ENCODE measurements at regions not wholly inside any gene's neighbourhood (a gene's known extent, or its start where the extent isn't known, plus 50 kb on each side); places are given as distances from the start of the nearest gene placed in this dataset.
A peak's percentile ranks its signal among the peaks of the same experiment; 100 is the strongest.

DNA sequence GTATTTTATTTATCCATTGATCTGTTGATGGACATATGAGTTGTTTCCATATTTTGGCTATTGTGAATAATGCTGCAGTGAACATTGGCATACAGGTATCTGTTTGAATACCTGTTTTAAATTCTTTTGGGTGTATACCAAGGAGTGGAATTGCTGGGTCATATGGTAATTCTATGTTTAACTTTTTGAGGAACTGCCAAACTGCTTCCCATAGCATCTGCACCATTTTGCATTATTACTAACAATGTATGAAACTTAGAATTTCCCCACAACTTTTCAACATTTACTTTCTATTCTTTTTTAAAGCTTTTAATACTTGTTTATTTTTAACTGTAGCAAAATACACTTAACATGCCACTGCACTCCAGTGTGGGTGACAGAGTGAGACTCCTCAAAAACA, 57.0 kb upstream of the MSN start:
- TF ChIP-seq, protein P1, sequence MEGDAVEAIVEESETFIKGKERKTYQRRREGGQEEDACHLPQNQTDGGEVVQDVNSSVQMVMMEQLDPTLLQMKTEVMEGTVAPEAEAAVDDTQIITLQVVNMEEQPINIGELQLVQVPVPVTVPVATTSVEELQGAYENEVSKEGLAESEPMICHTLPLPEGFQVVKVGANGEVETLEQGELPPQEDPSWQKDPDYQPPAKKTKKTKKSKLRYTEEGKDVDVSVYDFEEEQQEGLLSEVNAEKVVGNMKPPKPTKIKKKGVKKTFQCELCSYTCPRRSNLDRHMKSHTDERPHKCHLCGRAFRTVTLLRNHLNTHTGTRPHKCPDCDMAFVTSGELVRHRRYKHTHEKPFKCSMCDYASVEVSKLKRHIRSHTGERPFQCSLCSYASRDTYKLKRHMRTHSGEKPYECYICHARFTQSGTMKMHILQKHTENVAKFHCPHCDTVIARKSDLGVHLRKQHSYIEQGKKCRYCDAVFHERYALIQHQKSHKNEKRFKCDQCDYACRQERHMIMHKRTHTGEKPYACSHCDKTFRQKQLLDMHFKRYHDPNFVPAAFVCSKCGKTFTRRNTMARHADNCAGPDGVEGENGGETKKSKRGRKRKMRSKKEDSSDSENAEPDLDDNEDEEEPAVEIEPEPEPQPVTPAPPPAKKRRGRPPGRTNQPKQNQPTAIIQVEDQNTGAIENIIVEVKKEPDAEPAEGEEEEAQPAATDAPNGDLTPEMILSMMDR (IDR thresholded peaks at IDR 0.05) = no peak
- Histone ChIP-seq H3K4me1 (ENCODE audit: low read depth) (no peaks in the 10 kb centered on the region), H3K4me3 (no peak overlapping the region), H3K9me3 (no peaks in the 10 kb centered on the region), H3K36me3 (ENCODE audit: low read depth) (no peaks in the 10 kb centered on the region)
- no peak for ATAC-seq
- intact Hi-C loops (cut with DNase I, micrococcal nuclease) = no loop called here
- no peak for DNase-seq

DNA sequence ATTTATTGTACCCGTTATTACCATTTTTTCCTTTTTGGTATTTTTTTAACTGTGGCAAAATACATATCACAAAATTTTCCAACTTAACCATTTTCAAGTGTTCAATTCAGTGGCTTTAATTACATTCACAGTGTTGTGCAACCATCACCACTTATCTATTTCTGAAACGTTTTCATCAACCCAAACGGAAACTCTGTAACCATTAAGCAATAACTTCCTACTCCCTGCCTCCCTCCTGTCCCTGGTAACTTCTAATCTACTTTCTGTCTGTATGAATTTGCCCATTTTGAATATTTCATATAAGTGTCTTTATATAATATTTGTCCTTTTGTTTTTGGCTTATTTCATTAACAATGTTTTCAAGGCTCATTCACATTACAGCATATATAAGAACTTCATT, 57.4 kb upstream of the MSN start:
- no peaks in the 10 kb centered on the region for H3K4me1 ChIP-seq (ENCODE audit: low read depth)
- no peak overlapping the region for H3K4me3 ChIP-seq
- ATAC-seq (no peak), DNase-seq (no peak)
- TF ChIP-seq, protein P1 (IDR thresholded peaks at IDR 0.05) = no peak
- H3K36me3 ChIP-seq (ENCODE audit: low read depth) = no peaks in the 10 kb centered on the region
- intact Hi-C loops (cut with DNase I, micrococcal nuclease) = no loop called here
- no peaks in the 10 kb centered on the region for H3K9me3 ChIP-seq

DNA sequence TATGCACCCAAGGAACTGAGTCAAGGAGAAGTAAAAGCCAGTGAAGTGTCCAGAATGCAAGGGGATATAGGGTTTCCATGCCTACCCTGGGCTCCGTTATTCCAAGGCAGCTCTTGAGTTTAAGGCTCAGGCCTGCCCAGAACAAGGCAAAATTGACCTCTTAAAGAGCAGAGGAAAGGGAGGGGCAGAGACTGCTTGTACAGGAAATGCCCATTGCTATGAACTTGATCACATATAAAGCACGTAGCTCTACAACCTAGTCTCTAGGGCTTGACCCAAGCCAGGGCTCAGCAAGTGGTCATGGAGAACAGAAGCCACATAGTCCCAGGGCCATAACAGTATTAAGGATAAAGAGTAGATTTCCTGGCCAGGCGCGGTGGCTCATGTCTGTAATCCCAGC, 58.2 kb upstream of the MSN start:
- no peaks in the 10 kb centered on the region for H3K9me3 ChIP-seq
- DNase-seq (no peak), ATAC-seq (no peak)
- H3K4me1 ChIP-seq (ENCODE audit: low read depth) = no peaks in the 10 kb centered on the region
- intact Hi-C loops (cut with DNase I, micrococcal nuclease) = no loop called here
- TF ChIP-seq, protein P1 (IDR thresholded peaks at IDR 0.05) = no peak
- H3K36me3 ChIP-seq (ENCODE audit: low read depth) = no peaks in the 10 kb centered on the region
- H3K4me3 ChIP-seq = no peak overlapping the region

DNA sequence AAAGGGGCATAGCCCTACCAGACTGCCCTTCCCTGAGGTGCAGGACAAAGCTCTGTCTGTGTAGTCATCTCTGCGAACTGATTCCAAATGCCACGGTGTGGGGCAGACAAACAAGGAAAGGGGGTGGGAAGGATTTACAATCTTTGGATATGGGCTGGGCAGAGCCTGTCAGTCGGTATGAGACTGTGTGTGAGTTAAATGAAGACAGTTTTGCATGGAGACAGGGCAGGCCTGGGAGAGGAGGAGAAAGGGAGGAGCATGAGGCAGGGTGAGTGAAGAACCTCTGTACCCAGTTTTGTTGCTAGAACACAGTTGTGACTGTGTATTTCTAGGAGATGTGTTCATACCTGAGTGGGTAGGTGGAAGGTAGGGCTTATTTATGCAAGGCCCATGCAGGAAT, 59.4 kb upstream of the MSN start:
- ATAC-seq = peak; percentile 67
- Histone ChIP-seq H3K4me3 (no peak overlapping the region), H3K9me3 (no peaks in the 10 kb centered on the region), H3K4me1 (ENCODE audit: low read depth) (no peaks in the 10 kb centered on the region), H3K36me3 (ENCODE audit: low read depth) (no peaks in the 10 kb centered on the region)
- TF ChIP-seq, protein P1 (IDR thresholded peaks at IDR 0.05) = no peak
- DNase-seq = no peak
- intact Hi-C loops (cut with DNase I, micrococcal nuclease) = no loop called here

DNA sequence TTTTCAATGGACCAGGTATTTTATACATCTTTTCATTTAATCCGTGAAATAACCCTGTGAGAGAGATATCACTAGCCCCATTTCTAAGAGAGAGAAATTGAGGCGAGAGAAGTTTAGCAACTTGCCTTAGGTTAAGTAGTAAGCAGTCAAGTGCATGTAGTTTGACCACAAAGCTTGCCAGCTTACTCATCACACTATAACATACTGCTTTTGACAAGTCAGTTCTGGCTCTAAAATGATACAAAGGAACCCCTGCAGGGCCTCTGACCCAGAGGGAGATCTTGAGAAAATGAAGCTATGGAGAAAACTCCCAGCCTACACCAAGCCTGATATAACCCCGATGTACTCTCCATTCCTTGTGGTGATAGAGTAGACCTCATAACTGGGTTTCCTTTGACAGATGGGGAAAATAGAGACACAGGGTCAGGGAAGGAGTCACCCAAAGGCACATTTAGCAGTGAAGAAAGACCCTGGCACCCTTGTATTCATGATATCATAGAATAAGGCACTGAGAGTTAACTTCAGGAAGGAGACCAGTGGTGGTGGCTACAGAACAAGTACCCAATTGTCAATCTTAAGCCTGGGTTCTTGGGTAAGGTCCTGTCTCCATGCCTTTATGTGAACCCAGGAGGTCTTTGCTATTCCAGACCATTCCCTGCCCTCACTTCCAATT, 60.2 kb upstream of the MSN start:
- TF ChIP-seq, protein P1 (IDR thresholded peaks at IDR 0.05) = no peak
- H3K36me3 ChIP-seq (ENCODE audit: low read depth) = no peaks in the 10 kb centered on the region
- intact Hi-C loops (cut with DNase I, micrococcal nuclease) = no loop called here
- DNase-seq (no peak), ATAC-seq (peak; percentile 15)
- no peaks in the 10 kb centered on the region for H3K4me1 ChIP-seq (ENCODE audit: low read depth)
- H3K9me3 ChIP-seq = no peaks in the 10 kb centered on the region
- H3K4me3 ChIP-seq = no peak overlapping the region

DNA sequence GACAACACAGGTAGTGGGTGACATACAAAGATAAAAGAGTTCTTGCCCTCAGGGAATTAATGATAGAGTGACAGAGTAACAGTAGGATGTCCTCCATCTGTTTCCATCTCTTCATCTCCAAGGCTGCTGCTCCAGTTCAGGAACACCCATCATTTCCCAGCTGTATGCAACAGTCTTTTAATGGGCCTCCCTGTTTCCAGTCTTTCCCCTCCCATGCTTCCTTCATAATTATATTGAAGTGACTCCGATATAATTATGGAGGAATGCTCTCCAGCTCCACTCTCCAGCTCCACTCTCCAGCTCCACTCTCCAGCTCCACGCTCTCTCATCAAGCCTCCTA, 65.3 kb upstream of the MSN start:
- intact Hi-C loops (cut with DNase I, micrococcal nuclease) = no loop called here
- DNase-seq (no peak), ATAC-seq (no peak)
- Histone ChIP-seq H3K4me1 (ENCODE audit: low read depth) (peaks cover 4% of the 10 kb centered on the region), H3K9me3 (no peaks in the 10 kb centered on the region), H3K4me3 (no peak overlapping the region), H3K36me3 (ENCODE audit: low read depth) (no peaks in the 10 kb centered on the region)
- TF ChIP-seq, protein P1 (IDR thresholded peaks at IDR 0.05) = no peak

Data from mucosa of descending colon (tissue), 3 donors.